OCI-LY7 (cell line): ENCODE measurements at regions not wholly inside any gene's neighbourhood (a gene's known extent, or its start where the extent isn't known, plus 50 kb on each side); places are given as distances from the start of the nearest gene placed in this dataset.

ENCODE experiments used
- EZH2phosphoT487 ChIP-seq: fragments of 200-600 bp; sonication (generic); IDR thresholded peaks from 2 replicates; pipeline ENCODE4 v1.6.1; 2018; ENCODE audit warnings: low read depth, borderline replicate concordance, mild to moderate bottlenecking, mixed run types, antibody characterized with exemption, low read length, moderate library complexity, mixed read lengths
- TF ChIP-seq, protein P1 (sequence below): fragments of 200-600 bp; sonication (generic); conservative IDR thresholded peaks from 2 replicates; pipeline ENCODE4 v1.5.1; 2014; ENCODE audit warnings: mild to moderate bottlenecking, antibody characterized with exemption, low read length, moderate library complexity, mixed read lengths

DNA sequence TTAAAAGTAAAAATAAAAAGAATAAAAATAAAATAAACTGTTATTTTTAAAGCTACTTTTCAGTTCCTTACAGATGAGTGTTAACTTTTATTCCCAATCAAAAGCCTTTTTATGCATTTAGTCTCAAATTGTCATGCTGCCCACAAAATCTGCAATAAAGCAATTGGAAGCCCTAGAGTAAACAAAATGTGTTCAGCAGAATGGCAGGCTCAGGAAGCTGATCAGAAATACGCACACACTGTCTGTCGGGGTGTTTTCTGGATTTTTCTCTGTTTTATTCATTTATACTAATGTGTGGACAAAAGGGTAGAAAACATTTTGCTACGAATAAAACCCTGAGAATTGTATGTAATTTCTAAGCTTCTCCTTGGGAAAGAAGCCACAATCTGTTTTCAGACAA, 162.8 kb downstream of the RCN1 start:
- TF ChIP-seq, protein P1, sequence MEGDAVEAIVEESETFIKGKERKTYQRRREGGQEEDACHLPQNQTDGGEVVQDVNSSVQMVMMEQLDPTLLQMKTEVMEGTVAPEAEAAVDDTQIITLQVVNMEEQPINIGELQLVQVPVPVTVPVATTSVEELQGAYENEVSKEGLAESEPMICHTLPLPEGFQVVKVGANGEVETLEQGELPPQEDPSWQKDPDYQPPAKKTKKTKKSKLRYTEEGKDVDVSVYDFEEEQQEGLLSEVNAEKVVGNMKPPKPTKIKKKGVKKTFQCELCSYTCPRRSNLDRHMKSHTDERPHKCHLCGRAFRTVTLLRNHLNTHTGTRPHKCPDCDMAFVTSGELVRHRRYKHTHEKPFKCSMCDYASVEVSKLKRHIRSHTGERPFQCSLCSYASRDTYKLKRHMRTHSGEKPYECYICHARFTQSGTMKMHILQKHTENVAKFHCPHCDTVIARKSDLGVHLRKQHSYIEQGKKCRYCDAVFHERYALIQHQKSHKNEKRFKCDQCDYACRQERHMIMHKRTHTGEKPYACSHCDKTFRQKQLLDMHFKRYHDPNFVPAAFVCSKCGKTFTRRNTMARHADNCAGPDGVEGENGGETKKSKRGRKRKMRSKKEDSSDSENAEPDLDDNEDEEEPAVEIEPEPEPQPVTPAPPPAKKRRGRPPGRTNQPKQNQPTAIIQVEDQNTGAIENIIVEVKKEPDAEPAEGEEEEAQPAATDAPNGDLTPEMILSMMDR, result no peak
- TF ChIP-seq EZH2phosphoT487, result no peak
